Kidney epithelial cell (primary cell): ENCODE measurements at regions not wholly inside any gene's neighbourhood (a gene's known extent, or its start where the extent isn't known, plus 50 kb on each side); places are given as distances from the start of the nearest gene placed in this dataset.
"Not testable (repeated sequence)": the region's sequence is repeated elsewhere in the genome, so short reads cannot be mapped to it uniquely, and the experiment has no call there.

Experiments used
- DNase-seq: peaks from one replicate; pipeline ENCODE4 v3.0.0-alpha.2; 2010; ENCODE audit warnings: low read depth
- H3K27me3 ChIP-seq: 2 replicates; pipeline ENCODE4 v1.6.0; 2011; ENCODE audit warnings: low read length; ENCODE audit not compliant: control insufficient read depth, insufficient read depth
- H3K36me3 ChIP-seq: 2 replicates; pipeline ENCODE4 v1.5.1; 2011; ENCODE audit warnings: low read length; ENCODE audit not compliant: control insufficient read depth, insufficient read depth
- H3K4me3 ChIP-seq: 2 replicates; pipeline ENCODE4 v1.5.1; 2011; ENCODE audit warnings: low read depth, mild to moderate bottlenecking, control low read depth, low read length
- TF ChIP-seq, protein P1 (sequence below): IDR thresholded peaks from 2 replicates; pipeline ENCODE4 v1.5.1; 2011; ENCODE audit warnings: mild to moderate bottlenecking, moderate library complexity, low read length, control low read depth, inconsistent platforms; ENCODE audit not compliant: insufficient read depth, poor library complexity, severe bottlenecking

- Histone ChIP-seq H3K36me3 (no peaks in the 10 kb centered on the region), H3K4me3 (no peak overlapping the region), H3K27me3 (no peaks in the 10 kb centered on the region)
- TF ChIP-seq, protein P1, sequence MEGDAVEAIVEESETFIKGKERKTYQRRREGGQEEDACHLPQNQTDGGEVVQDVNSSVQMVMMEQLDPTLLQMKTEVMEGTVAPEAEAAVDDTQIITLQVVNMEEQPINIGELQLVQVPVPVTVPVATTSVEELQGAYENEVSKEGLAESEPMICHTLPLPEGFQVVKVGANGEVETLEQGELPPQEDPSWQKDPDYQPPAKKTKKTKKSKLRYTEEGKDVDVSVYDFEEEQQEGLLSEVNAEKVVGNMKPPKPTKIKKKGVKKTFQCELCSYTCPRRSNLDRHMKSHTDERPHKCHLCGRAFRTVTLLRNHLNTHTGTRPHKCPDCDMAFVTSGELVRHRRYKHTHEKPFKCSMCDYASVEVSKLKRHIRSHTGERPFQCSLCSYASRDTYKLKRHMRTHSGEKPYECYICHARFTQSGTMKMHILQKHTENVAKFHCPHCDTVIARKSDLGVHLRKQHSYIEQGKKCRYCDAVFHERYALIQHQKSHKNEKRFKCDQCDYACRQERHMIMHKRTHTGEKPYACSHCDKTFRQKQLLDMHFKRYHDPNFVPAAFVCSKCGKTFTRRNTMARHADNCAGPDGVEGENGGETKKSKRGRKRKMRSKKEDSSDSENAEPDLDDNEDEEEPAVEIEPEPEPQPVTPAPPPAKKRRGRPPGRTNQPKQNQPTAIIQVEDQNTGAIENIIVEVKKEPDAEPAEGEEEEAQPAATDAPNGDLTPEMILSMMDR: no peak
- DNase-seq: no peak
Measured at GRCh38 chr5:87195104-87195591, 72.5 kb upstream of the RASA1 start.

GRCh38 chr5:87195616-87196015, 72.1 kb upstream of the RASA1 start:
- Histone ChIP-seq H3K36me3 (no peaks in the 10 kb centered on the region), H3K4me3 (no peak overlapping the region), H3K27me3 (no peaks in the 10 kb centered on the region)
- no peak for DNase-seq
- TF ChIP-seq, protein P1: no peak

- DNase-seq: no peak
- H3K36me3 ChIP-seq: no peaks in the 10 kb centered on the region
- H3K4me3 ChIP-seq: no peak overlapping the region
- H3K27me3 ChIP-seq: no peaks in the 10 kb centered on the region
- TF ChIP-seq, protein P1: no peak
Measured at GRCh38 chr5:87198010-87198409, 69.7 kb upstream of the RASA1 start.

DNA sequence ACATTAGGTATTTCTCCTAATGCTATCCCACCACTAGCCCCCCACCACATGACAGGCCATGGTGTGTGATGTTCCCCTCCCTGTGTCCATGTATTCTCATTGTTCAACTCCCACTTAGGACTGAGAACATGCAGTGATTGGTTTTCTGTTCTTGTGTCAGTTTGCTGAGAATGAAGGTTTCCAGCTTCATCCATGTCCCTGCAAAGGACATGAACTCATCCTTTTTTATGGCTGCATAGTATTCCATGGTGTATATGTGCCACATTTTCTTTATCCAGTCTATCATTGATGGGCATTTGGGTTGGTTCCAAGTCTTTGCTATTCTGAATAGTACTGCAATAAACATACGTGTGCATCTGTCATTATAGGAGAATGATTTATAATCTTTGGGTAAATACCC, 68.4 kb upstream of the RASA1 start:
- not testable (repeated sequence) for H3K4me3 ChIP-seq, DNase-seq, H3K36me3 ChIP-seq, H3K27me3 ChIP-seq

DNA sequence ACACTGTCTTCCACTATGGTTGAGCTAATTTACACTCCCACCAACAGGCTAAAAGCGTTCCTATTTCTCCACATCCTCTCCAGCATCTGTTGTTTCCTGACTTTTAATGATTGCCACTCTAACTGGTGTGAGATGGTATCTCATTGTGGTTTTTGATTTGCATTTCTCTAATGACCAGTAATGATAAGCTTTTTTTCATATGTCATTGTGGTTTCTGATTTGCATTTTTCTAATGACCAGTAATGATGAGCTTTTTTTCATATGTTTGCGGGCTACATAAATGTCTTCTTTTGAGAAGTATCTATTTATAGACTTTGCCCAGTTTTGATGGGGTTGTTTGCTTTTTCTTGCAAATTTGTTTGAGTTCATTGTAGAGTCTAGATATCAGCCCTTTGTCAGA, 68.0 kb upstream of the RASA1 start:
- not testable (repeated sequence) for H3K36me3 ChIP-seq, H3K27me3 ChIP-seq, DNase-seq, H3K4me3 ChIP-seq

DNA sequence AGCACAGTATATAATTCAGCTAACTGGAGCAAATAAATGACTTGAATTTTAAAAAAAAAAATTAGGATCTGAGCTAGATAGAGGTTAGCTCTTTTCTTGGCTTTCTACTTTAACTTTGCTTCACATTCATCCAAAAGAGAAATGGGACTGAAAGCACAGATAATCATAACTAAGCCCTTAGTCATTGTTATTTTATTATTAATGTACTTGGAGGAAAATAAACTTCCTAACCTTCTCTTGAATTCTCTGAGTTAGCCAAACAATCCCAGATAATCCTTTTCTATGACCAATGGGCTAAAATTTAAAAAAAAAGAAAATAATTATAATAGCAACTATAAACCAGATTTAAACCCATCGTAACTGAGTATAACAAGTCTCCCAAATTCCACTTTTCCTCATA, 57.6 kb upstream of the RASA1 start:
- Histone ChIP-seq H3K4me3 (no peak overlapping the region), H3K27me3 (no peaks in the 10 kb centered on the region), H3K36me3 (no peaks in the 10 kb centered on the region)
- TF ChIP-seq, protein P1: no peak
- DNase-seq: no peak

GRCh38 chr5:87210743-87211142, 56.9 kb upstream of the RASA1 start:
- Histone ChIP-seq H3K27me3 (no peaks in the 10 kb centered on the region), H3K4me3 (no peak overlapping the region), H3K36me3 (no peaks in the 10 kb centered on the region)
- DNase-seq: no peak
- TF ChIP-seq, protein P1: no peak
